HEK293T (cell line): ENCODE measurements at regions not wholly inside any gene's neighbourhood (a gene's known extent, or its start where the extent isn't known, plus 50 kb on each side); places are given as distances from the start of the nearest gene placed in this dataset.

Source experiments
- FOXM1 ChIP-seq: fragments of 450-650 bp; IDR thresholded peaks from 2 replicates; pipeline ENCODE4 v1.6.1; 2017; ENCODE audit warnings: mild to moderate bottlenecking, borderline replicate concordance
- NFRKB ChIP-seq: fragments of 450-650 bp; IDR thresholded peaks from 2 replicates; pipeline ENCODE4 v1.6.1; 2016; ENCODE audit warnings: mild to moderate bottlenecking, moderate library complexity
- SP1 ChIP-seq: fragments of 450-650 bp; IDR thresholded peaks from 2 replicates; pipeline ENCODE4 v1.6.1; 2017
- ZNF384 ChIP-seq: fragments of 450-650 bp; IDR thresholded peaks from 2 replicates; pipeline ENCODE4 v1.6.1; 2016

DNA sequence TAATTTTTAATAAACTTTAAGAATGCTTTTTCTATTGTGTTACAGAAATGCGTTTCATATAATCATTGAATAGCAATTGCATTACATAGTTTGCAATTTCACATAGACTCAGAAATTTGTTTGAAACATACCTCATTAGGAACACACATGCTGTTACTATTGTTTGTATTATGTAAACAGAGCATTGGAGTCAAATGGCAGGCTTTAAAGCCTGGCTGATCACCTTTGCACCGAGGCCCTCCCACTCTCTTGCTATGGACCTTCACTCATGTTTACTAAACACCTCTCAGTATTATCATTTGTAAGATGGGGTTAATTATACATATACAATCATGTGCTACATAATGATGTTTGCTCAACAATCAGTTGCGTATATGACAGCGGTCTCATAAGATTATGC is 203.6 kb upstream of the NPSR1 start:
- TF ChIP-seq FOXM1 (no peak), NFRKB (no peak), ZNF384 (no peak), SP1 (no peak)
